ENCODE measurements at regions not wholly inside any gene's neighbourhood (a gene's known extent, or its start where the extent isn't known, plus 50 kb on each side); places are given as distances from the start of the nearest gene placed in this dataset.

GRCh38 chrX:131763674-131764073, 219.8 kb downstream of the OR13H1 start:
- FAIRE-seq (no peak), DNase-seq (ENCODE audit: insufficient read length, low spot score) (no peak)

DNA sequence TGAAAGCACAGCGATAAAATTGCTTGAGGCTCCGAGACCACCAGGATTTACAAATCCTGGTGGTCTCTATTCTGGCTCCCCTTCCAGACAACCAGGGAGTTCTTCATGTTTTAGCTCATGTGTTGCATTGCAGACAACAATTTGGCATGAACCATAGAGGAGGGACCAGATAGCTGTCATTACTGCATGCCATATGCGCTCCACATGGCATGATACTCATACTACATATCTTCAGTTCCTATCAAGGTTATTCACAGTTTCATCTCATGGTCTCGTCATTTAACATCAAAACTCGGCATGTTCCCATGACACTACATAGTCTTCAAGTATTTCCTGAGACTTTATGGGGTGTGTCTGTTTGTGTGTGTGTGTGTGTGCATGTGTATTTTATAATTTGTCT, 220.3 kb downstream of the OR13H1 start:
- DNase-seq (ENCODE audit: insufficient read length, low spot score) (no peak), FAIRE-seq (no peak)

GRCh38 chrX:131778269-131779218, 234.7 kb downstream of the OR13H1 start:
- DNase-seq (ENCODE audit: insufficient read length, low spot score) = no peak
- FAIRE-seq = peak; percentile 61

GRCh38 chrX:131779306-131779705, 235.4 kb downstream of the OR13H1 start:
- no peak for FAIRE-seq

GRCh38 chrX:131779741-131780140, 235.9 kb downstream of the OR13H1 start:
- DNase-seq (ENCODE audit: insufficient read length, low spot score) (no peak), FAIRE-seq (no peak)

More at GRCh38 chrX:131779306-131779705, 235.4 kb downstream of the OR13H1 start:
- no peak for DNase-seq (ENCODE audit: insufficient read length, low spot score)

DNA sequence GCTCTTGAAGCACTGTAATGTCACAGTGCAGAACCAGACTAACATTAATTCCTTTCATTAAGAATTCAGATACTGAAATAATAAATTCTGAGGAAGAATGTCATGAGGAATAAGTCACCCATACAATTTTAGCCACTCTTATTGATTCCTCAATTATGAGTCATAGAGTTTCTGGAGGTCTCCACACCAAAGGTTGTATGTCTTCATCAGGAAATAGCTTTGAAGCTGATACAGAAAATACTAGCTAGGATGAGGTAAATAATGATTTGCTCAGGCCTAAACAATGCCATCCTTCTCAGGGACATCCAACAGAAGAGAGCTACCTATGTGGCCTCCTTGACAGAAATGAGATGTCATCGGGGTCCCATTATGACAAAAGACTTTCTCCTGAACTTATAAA, 238.8 kb downstream of the OR13H1 start:
- no peak for FAIRE-seq

DNA sequence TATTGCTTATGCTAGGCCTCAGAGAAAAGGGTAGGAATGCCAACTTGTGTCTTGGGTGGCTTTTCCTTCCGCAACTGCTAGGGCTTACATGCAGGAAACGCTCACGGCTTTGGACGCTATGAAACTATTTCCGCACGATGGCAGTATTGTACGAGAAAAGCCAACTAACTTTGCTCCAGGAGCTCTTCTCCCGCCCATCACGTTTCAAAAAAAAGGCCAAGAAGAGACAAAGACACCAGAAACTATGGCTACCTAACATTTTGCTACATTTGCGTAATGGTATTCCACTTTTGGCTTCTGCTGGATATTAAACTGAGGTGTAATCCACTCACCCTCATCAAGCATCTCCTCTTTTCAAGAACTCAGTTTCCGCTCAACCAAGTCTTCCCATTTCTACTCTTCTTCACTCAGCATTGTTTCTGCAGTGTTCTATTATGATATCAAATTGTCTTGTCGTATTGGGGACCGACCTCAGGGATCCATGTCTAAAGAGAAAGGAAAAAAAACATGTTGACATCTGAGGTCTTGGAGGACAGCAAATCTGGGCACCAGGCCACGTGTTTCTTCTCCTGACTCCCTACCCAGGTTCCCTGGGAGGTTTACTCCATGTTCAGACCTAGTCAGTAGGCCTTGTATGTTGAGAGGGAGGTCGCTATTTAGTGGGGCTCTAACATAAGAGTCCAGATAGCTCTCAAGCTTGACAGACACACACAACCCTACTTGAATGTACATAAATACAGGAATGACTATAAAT, 239.4 kb upstream of the STK26 start:
- FAIRE-seq = no peak

More for the DNA sequence above, 238.8 kb downstream of the OR13H1 start:
- no peak for DNase-seq (ENCODE audit: insufficient read length, low spot score)

DNA sequence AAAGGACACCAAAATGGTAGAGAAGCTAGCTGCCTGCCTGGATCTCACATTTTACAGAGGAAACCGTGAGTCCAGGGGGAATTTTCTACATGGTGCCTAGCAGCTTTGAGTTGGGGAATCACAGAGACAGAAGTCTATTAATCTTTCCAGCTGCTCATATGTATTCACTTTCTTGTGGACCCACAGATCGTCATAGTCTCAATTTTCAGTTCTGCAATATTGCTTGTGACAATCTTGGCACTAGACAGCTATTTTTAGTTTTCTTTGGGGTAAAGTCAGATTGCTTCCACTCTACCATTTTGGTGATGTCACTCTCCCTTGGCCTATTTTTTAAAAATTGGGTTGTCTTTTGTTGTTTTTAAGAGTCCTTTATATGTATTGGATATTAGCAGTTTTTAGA, 233.4 kb upstream of the STK26 start:
- DNase-seq (ENCODE audit: insufficient read length, low spot score) (no peak), FAIRE-seq (peak; percentile 67)

More for the DNA sequence above, 239.4 kb upstream of the STK26 start:
- DNase-seq (ENCODE audit: insufficient read length, low spot score) = no peak

DNA sequence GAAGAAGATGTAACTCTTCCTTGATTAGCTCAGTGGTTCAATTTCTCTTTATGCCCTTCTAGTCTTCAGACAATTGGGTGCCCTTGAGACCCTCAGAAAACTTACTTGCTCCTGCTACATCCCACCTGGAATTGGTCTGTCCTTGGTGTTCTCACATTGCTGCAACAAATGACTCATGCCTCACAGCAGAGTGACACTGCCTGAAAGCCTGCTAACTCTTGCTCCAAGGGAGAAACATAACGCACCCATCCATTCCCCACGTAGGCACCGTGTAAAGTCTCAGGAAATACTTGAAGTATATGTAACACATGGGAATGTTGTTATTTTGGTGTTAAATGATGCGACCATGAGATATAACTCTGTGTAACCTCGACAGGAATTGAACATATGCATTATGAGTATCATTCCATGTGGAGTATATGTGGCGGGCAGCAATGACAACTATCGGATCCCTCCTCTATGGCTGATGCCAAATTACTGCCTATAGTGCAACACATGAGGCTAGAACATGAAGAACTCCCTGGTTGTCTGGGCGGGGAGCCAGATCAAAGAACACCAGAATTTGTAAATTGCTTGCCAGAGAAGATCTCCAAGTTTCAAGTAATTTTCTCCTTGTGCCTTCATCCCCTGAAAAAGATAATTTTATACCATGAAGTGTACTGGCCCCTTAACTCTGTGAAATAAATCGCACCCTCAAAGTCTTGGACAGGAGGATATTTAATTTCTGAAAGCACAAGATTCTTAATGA, 231.3 kb upstream of the STK26 start:
- FAIRE-seq (no peak), DNase-seq (ENCODE audit: insufficient read length, low spot score) (no peak)

DNA sequence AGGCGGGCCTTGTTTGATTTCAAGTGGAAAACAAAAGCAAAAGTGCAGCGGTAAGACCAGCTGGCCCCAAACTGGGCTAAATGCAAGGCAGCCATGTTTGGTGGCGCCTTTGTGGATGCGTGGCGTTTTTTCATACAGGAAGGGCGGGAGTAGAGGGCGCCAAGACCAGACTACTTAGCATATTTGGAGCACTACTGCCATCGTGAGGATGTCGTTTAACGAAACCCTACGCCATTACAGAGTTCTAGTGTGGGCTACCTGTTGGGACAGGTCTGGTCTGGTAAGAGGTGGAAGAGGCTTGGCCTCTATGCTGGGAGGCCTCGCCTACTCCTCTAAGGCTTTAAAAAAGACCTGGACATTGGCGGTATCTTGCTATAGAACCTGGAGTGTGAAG, 230.7 kb upstream of the STK26 start:
- DNase-seq (ENCODE audit: insufficient read length, low spot score) (no peak), FAIRE-seq (peak; percentile 23)

DNA sequence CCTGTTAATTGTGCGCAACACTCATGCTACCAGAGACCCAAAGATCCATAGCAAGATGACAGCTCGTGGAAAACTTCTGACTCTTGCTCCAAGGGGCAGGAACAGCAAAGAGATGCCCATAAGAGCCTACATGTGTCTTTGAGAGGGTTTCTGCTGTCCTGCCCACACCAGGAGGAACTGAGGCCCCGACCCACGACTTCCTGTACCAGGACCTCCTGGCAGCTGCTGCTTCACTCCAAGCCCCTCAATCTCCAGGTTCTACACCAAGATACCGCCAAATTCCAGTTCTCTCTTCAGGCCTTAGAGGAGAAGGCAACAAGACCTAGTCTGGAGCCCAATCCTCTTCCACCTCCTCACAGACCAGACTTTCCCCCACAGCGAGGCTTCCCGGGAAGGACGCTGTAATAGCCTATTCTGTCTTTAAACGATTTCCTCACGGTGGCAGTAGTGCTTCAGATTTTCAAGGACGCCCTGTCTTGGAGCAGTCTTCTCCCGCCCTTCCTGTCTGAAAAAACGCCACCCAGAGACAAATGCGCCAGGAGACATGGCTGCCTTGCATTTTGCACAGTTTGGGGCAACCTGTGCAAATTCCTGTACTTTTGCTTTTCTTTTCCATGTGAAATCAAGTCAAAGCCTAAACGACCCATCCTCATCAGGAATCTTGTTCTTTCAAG, 230.2 kb upstream of the STK26 start:
- no peak for DNase-seq (ENCODE audit: insufficient read length, low spot score)

DNA sequence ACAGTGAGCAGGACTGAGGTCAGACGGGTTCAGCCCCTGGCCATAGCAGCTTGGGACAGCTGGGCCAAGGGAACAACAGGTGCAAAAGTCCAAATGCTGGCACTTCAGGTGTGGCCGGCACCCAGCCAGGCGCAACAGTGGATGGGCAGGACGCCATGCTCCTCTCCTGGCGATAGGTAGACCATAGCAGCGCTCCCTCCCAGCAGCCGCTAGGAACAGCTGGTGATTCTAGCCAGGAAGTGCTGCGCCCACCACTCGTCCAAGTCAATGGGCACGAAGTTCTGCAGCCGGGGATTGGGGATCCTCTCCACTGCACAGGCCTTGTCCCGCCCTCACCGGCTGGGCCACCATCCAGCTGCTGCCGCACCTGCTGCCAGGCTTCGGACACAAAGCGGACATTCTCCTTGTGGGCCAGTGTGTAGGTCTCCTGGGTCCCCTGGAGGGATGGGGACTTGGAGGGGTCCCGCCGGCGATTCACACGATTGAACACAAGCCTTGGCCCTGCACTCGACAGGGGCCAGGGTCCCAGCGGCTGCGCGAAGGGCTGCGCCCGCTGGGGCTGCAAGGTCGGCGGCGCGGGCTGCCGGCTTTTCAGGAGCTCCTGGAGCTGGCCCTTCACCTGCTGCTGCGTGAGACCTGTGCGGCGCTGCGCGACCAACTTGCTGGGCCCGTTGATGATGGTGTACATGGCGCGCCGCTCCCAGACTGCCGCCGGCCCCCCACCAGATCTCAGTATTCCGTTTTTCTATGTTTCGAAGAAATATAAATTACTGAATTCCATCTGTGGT, 227.5 kb upstream of the STK26 start:
- FAIRE-seq (no peak), DNase-seq (ENCODE audit: insufficient read length, low spot score) (no peak)

More for the DNA sequence above, 230.2 kb upstream of the STK26 start:
- FAIRE-seq = peak; percentile 63

DNA sequence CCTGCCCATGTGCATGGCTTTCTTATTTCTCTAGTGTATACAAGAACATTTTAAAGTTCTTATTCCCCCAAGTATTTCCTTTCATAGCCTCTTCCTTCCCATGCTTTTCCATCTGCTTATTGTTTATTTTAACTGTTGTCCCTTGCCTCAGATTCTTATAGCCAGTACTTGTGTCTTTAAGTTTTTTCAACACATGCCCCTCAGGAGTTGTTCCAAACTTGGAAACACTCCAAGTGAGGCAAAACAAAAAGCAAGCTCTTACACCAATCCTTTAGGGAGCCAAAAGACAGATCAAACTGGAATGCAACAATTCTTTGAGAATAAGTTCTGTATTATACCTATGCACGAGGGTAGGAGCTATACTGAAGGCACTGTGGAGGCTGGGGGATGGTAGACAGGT, 222.0 kb upstream of the STK26 start:
- FAIRE-seq (peak; percentile 48), DNase-seq (ENCODE audit: insufficient read length, low spot score) (no peak)

DNA sequence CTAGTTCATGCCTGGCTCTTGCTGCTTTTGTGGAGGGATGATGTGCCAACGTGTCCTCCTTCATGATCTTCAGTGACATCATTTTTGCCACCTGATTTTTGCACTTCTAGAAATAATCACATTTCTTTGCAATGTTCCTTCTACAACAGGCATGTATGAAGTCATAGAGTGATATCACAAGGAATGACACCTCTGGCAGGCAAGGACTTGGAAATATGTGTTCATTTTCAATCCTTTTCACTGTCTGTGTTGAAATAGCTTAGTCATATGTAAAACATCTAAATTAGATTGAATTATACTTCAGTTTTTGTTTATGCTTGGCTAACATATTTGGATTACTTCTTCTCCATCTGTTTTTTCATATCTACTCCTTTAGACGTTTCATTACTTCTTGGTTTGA, 221.2 kb upstream of the STK26 start:
- DNase-seq (ENCODE audit: insufficient read length, low spot score) = no peak
- no peak for FAIRE-seq

GRCh38 chrX:131802836-131803626, 220.1 kb upstream of the STK26 start:
- DNase-seq (ENCODE audit: insufficient read length, low spot score) (no peak), FAIRE-seq (peak; percentile 92)

DNA sequence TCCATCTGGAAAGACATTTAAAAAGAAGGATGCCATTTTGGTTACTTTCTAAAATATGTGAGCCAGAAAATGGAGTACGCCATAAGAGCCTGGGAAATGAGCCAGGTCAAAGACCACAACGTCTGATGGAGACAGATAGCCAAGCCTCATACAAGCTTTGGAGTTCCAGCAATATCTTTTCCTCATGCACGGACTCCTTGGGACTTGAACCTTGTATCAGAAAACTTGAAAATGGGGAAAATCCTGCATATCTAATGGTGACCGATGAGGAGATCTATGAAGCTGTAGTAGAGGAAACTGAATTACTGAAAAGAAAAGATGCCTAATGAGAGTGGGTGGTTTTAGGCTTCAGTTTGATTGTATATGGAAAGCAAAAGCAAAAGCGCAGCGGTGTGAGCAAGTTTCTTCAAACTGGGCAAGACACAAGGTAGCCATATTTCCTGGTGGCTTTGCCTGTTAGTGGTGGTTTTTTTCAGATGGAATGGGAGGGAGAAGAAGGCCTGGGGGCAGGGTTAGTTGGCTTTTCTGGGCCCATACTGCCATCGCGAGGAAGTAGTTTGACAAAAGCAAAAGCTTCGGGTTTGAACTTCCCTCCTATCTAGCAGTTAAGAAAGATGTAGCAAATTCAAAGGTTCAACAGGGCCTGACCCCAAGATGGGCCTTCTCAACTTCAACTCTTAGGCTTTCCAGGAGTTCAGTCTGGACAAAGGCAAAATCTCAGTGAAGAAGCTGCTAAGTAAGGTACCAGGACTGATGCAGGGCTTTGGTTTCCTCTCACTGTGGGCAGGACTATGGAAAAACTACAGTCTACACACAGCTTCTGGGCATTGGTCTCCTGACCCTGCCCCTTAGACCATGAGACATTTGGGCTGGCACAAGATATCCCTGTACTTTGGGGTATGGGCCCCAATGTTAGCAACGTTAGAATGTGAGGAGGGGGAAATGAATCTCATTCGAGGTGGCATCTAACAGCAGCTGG, 210.0 kb upstream of the STK26 start:
- peak; percentile 100 for FAIRE-seq
- peak; percentile 38 for DNase-seq (ENCODE audit: insufficient read length, low spot score)

DNA sequence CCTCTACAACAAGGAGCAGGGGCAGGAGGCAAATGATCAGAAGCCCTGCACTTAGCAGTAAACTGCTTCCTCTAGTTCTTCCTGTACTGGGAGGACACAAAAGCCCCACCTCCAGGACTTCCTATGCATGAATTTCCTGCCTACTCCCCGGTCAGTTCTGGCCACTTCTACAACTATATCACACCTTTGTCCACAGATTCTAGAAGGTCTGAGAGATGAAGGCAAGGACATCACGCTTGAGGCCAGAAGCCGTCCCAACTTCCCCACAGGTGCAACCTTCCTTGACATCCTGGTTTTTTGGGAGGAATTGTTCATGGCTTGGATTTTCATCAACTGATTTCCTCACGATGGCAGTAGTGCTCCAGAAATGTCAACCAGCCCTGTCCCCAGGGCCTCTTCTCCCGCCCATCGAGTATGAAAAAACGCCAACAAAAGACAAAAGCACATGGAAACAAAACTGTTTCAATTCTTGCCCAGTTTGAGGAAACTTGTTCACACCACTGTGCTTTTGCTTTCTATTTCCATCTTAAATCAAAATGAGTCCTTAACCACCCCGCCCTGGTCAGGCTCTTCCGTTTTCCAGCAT, 206.5 kb upstream of the STK26 start:
- no peak for DNase-seq (ENCODE audit: insufficient read length, low spot score)
- peak; percentile 97 for FAIRE-seq

Data from GM19239 (cell line).